ENCODE measurements at regions not wholly inside any gene's neighbourhood (a gene's known extent, or its start where the extent isn't known, plus 50 kb on each side); places are given as distances from the start of the nearest gene placed in this dataset.
A peak's percentile ranks its signal among the peaks of the same experiment; 100 is the strongest.

- CTCF ChIA-PET: no interaction called here
- in situ Hi-C loops (cut with MboI; ENCODE audit: low sequenced_read_pairs): no loop called here
- Histone ChIP-seq H3K9ac (ENCODE audit: low read depth, low read length) (no peak overlapping the region), H2BK5ac (ENCODE audit: low read depth, low read length, poor library complexity, severe bottlenecking) (no peak overlapping the region), H3K4me1 (ENCODE audit: control insufficient read depth, insufficient read depth, low read length) (no peaks in the 10 kb centered on the region), H2AK5ac (ENCODE audit: low read depth, low read length) (no peak overlapping the region), H3K9me1 (ENCODE audit: insufficient read depth, low read length) (no peaks in the 10 kb centered on the region), H4K5ac (ENCODE audit: low read depth, low read length) (no peak overlapping the region), H2BK20ac (ENCODE audit: low read depth, low read length) (no peak overlapping the region), H4K8ac (ENCODE audit: low read depth in 2 of 2, low read length in 2 of 2) (no peak overlapping the region), H4K20me1 (ENCODE audit: insufficient read depth, low read length) (no peaks in the 10 kb centered on the region), H2BK120ac (ENCODE audit: low read depth, low read length) (no peak overlapping the region), H3K56ac (ENCODE audit: extremely low read depth, insufficient read depth, low read length) (no peak overlapping the region), H3K9me3 (ENCODE audit: control insufficient read depth, insufficient read depth, low read length) (peaks cover 2% of the 10 kb centered on the region; the same call in 1 of the 2 replicates), H3K79me1 (ENCODE audit: low read depth in 1 of 2, low read length in 2 of 2) (no peaks in the 10 kb centered on the region), H3K4me2 (ENCODE audit: low read depth, low read length) (no peak overlapping the region), H2AFZ (replicated peaks; ENCODE audit: low read length, poor library complexity) (no peak overlapping the region), H2BK15ac (ENCODE audit: low read depth, low read length) (no peak overlapping the region), H3K4me3 (ENCODE audit: insufficient read depth, low read depth, low read length) (no peak overlapping the region), H3K14ac (replicated peaks; ENCODE audit: low read depth, low read length) (no peak overlapping the region), H2AK9ac (replicated peaks; ENCODE audit: low read depth, low read length, poor library complexity) (no peak overlapping the region), H4K91ac (ENCODE audit: insufficient read depth, low read depth, low read length) (no peak overlapping the region), H3K27ac (ENCODE audit: insufficient read depth, low read length) (no peak overlapping the region), H3K27me3 (ENCODE audit: control insufficient read depth, insufficient read depth, low read length) (no peaks in the 10 kb centered on the region), H3K18ac (ENCODE audit: low read depth, low read length) (no peak overlapping the region), H3K4ac (ENCODE audit: low read depth, low read length) (no peak overlapping the region), H3K36me3 (ENCODE audit: control insufficient read depth, insufficient read depth, low read length) (no peaks in the 10 kb centered on the region), H3K23ac (ENCODE audit: low read depth, low read length) (no peak overlapping the region)
- POLR2A ChIA-PET (ENCODE audit: unreplicated experiment): no interaction called here
- dilution Hi-C loops (cut with HindIII; ENCODE audit: low sequenced_read_pairs, unreplicated experiment): no loop called here
- BruUV-seq (replicated peaks): no TSS peak
- no peak for ATAC-seq (ENCODE audit: low read depth)
- TF ChIP-seq FOS (IDR thresholded peaks at IDR 0.05; ENCODE audit: low read depth, low read length) (no peak), MAZ (IDR thresholded peaks at IDR 0.05; ENCODE audit: borderline replicate concordance, low read depth, low read length) (no peak), BHLHE40 (IDR thresholded peaks at IDR 0.05; ENCODE audit: low read depth, low read length) (no peak), SMC3 (IDR thresholded peaks at IDR 0.05; ENCODE audit: low read depth, low read length) (no peak)
- peak; percentile 20 for DNase-seq
- 100% methylated on average over 1 of the region's 9 CpGs; no CpG with 5 or more reads in 1 of the 2 experiments for WGBS, 2 experiments (ENCODE audit: extremely low coverage in 2 of 2, insufficient read length in 1 of 2)
- intact Hi-C loops (cut with micrococcal nuclease): no loop called here
Observed at GRCh38 chr13:104106705-104107393, 1040.6 kb upstream of the SLC10A2 start.

All from IMR-90 (cell line).